C4-2B (cell line): ENCODE measurements at regions not wholly inside any gene's neighbourhood (a gene's known extent, or its start where the extent isn't known, plus 50 kb on each side); places are given as distances from the start of the nearest gene placed in this dataset.

Experiments
- CTCF ChIP-seq: fragments of 450-650 bp; conservative IDR thresholded peaks from 2 replicates; pipeline ENCODE4 v1.5.1; 2017; ENCODE audit warnings: mild to moderate bottlenecking
- ZFX ChIP-seq: fragments of 450-650 bp; IDR thresholded peaks from 2 replicates; pipeline ENCODE4 v1.6.1; 2017

- TF ChIP-seq CTCF (no peak), ZFX (no peak)
Observed at GRCh38 chr11:42232673-42233072, 773.2 kb upstream of the LRRC4C start.
